Adrenal gland (tissue), 9 donors: ENCODE measurements at regions not wholly inside any gene's neighbourhood (a gene's known extent, or its start where the extent isn't known, plus 50 kb on each side); places are given as distances from the start of the nearest gene placed in this dataset.
A peak's percentile ranks its signal among the peaks of the same experiment; 100 is the strongest.

Experiments
- DNase-seq, 7 donors: peaks; one replicate each; pipeline ENCODE4 v3.0.0-alpha.2; 2019 to 2020
- H3K27ac ChIP-seq, 5 donors: fragments of 200-600 bp; sonication (generic) in 4 of 5; 1 replicate in 3 of 5; 2 replicates in 2 of 5; pipeline versions ENCODE4 v1.5.1 to v1.8.0; 2016 to 2020; ENCODE audit warnings: mild to moderate bottlenecking in 1 of 5
- H3K27me3 ChIP-seq: fragments of 200-600 bp; 2 replicates; pipeline ENCODE4 v1.8.0; 2021
- H3K36me3 ChIP-seq, 2 donors: fragments of 200-600 bp; replicated peaks in 1 of 2; 1 replicate in 1 of 2; 2 replicates in 1 of 2; pipeline versions ENCODE4 v1.5.1 to v1.8.0; 2018 to 2022
- H3K4me1 ChIP-seq, 2 donors: fragments of 200-600 bp; replicated peaks in 1 of 2; 1 replicate in 1 of 2; 2 replicates in 1 of 2; pipeline versions ENCODE4 v1.5.1 to v1.8.0; 2018 to 2021
- H3K4me3 ChIP-seq, 4 donors: fragments of 200-600 bp; sonication (generic) in 3 of 4; one replicate each; pipeline ENCODE4 v1.5.1; 2016 to 2018
- H3K9me3 ChIP-seq, 3 donors: fragments of 200-600 bp; sonication (generic) in 1 of 3; replicated peaks in 1 of 3; 1 replicate in 2 of 3; 2 replicates in 1 of 3; pipeline versions ENCODE4 v1.5.1 to v1.8.0; 2016 to 2021
- CTCF ChIP-seq, 6 experiments: fragments of 450-650 bp in 4 of 6; fragments of 200-600 bp in 2 of 6; sonication (generic) in 1 of 6; IDR thresholded peaks; 1 replicate in 5 of 6; 2 replicates in 1 of 6; pipeline versions ENCODE4 v1.5.1 to v1.8.0; 2016 to 2021; ENCODE audit warnings: antibody characterized with exemption in 6 of 6, mild to moderate bottlenecking in 2 of 6, moderate library complexity in 1 of 6
- POLR2A ChIP-seq, 2 donors: fragments of 450-650 bp; IDR thresholded peaks; one replicate each; pipeline ENCODE4 v1.6.1; 2017; ENCODE audit warnings: antibody characterized with exemption in 2 of 2, mild to moderate bottlenecking in 2 of 2, moderate library complexity in 1 of 2
- WGBS, 4 donors: extraction: QIAGEN DNeasy Blood & Tissue Kit in 2 of 4; methylation state at CpG; one replicate each; pipeline versions ENCODE4 v1.1.5 to v1.1.7; 2013 to 2017; 5-methylcytosine and 5-hydroxymethylcytosine counted together
- intact Hi-C, 2 donors: fragments of 100-400 bp; cut with DNase I; formaldehyde crosslinking; loops; one replicate each; pipeline versions ENCODE4 v1.14.1 to v1.15.0; 2022 to 2023
- donor health status: healthy with polysubstance abuse.
- donor health status: Bipolar disorder and iron deficiency.
- donor health status: DM: yes; HTN: yes; CAD: no.
- donor health status: DM: no; HTN: no; CAD: no.
- donor health status: DM: no; HTN: no; CAD: no.

GRCh38 chr4:159041054-159042034 is 61.5 kb upstream of the RAPGEF2 start:
- DNase-seq: no peak
- intact Hi-C loops: no loop called here
- TF ChIP-seq POLR2A (IDR thresholded peaks at IDR 0.05): no peak
- Histone ChIP-seq H3K27ac (no peak overlapping the region), H3K36me3 (no peaks in the 10 kb centered on the region), H3K9me3 (no peaks in the 10 kb centered on the region), H3K27me3 (peaks cover 11% of the 10 kb centered on the region), H3K4me1 (no peaks in the 10 kb centered on the region), H3K4me3 (no peak overlapping the region)
- whole genome bisulfite sequencing, 4 donors: 73 to 85% (median 76%) methylated on average over 6 of the region's 6 CpGs

- intact Hi-C loops: no loop called here
- Histone ChIP-seq H3K9me3 (no peaks in the 10 kb centered on the region), H3K36me3 (no peaks in the 10 kb centered on the region), H3K27ac (no peak overlapping the region), H3K4me1 (peaks cover 0 to under 1% of the 10 kb centered on the region in 2 donors), H3K4me3 (no peak overlapping the region), H3K27me3 (peaks cover 11% of the 10 kb centered on the region)
- TF ChIP-seq POLR2A (IDR thresholded peaks at IDR 0.05) (no peak), CTCF (IDR thresholded peaks at IDR 0.05) (no peak)
- 32 to 36% (median 34%) methylated on average over 5 of the region's 5 CpGs for WGBS, 4 donors
- DNase-seq: peak in 1 of 7 donors; percentile 27
Observed at GRCh38 chr4:159042097-159042605, 60.7 kb upstream of the RAPGEF2 start.

- H3K27ac ChIP-seq: no peak overlapping the region
- DNase-seq: no peak
- TF ChIP-seq CTCF (IDR thresholded peaks at IDR 0.05) (no peak), POLR2A (IDR thresholded peaks at IDR 0.05) (no peak)
- H3K36me3 ChIP-seq: no peaks in the 10 kb centered on the region
- 67 to 92% (median 87%) methylated on average over 4 of the region's 4 CpGs for WGBS, 4 donors
- H3K27me3 ChIP-seq: peaks cover 11% of the 10 kb centered on the region
- intact Hi-C loops: no loop called here
- H3K4me3 ChIP-seq: no peak overlapping the region
- no peaks in the 10 kb centered on the region for H3K9me3 ChIP-seq
- peaks cover 1 to 7% of the 10 kb centered on the region in 2 donors for H3K4me1 ChIP-seq
Observed at GRCh38 chr4:159042868-159043267, 60.0 kb upstream of the RAPGEF2 start.

- Histone ChIP-seq H3K27me3 (peaks cover 11% of the 10 kb centered on the region), H3K36me3 (no peaks in the 10 kb centered on the region), H3K9me3 (no peaks in the 10 kb centered on the region), H3K4me3 (no peak overlapping the region), H3K27ac (no peak overlapping the region), H3K4me1 (peaks cover 7 to 9% of the 10 kb centered on the region in 2 donors)
- no peak for TF ChIP-seq POLR2A (IDR thresholded peaks at IDR 0.05)
- no peak for TF ChIP-seq CTCF (IDR thresholded peaks at IDR 0.05)
- intact Hi-C loops: no loop called here
- DNase-seq: no peak
- WGBS, 4 donors: 67 to 85% (median 73%) methylated on average over 3 of the region's 3 CpGs
Observed at GRCh38 chr4:159043861-159044260, 59.0 kb upstream of the RAPGEF2 start.
